ENCODE measurements at regions not wholly inside any gene's neighbourhood (a gene's known extent, or its start where the extent isn't known, plus 50 kb on each side); places are given as distances from the start of the nearest gene placed in this dataset.

DNA sequence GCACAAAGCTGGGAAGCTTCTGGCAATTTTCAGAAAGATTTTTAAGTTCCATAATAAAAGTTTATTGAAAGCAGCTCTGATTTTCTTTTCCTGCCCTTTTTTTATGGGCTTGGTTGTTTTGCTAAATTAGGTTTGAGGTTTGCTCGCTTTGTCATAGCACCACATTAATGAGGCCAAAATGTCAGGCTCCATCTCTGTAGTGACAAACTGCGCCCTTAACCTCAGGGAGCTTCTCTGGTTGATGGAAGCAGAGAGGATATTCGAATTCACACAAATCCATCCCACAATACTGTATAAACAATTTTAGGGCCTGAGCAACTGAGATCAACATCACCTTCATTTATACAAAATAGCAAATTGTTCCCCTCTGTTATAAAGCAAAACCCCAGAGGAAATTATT, 342.6 kb upstream of the TMPO start:
- DNase-seq (ENCODE audit: extremely low read depth in 1 of 4, low spot score in 3 of 4) (no peak), FAIRE-seq (no peak), ATAC-seq (no peak)
- Histone ChIP-seq H3K4me1 (replicated peaks in 1 of 2; ENCODE audit: control insufficient read depth in 2 of 2, insufficient read depth in 2 of 2, low read length in 2 of 2) (no peaks in the 10 kb centered on the region), H3K79me2 (ENCODE audit: control insufficient read depth, insufficient read depth, low read length) (no peaks in the 10 kb centered on the region), H3K4me2 (ENCODE audit: insufficient read depth, low read length) (no peak overlapping the region), H3K9ac (ENCODE audit: insufficient read depth in 1 of 2, low read depth in 2 of 2, low read length in 2 of 2) (no peak overlapping the region), H3K36me3 (ENCODE audit: control insufficient read depth, insufficient read depth, low read length) (no peaks in the 10 kb centered on the region), H3K9me1 (ENCODE audit: control insufficient read depth, insufficient read depth, low read length) (no peaks in the 10 kb centered on the region), H3K27me3 (ENCODE audit: control insufficient read depth in 2 of 2, insufficient read depth in 2 of 2, low read length in 2 of 2) (no peaks in the 10 kb centered on the region), H3K27ac (ENCODE audit: extremely low read depth, low read depth, low read length) (no peak overlapping the region), H2AFZ (ENCODE audit: low read depth, low read length) (no peak overlapping the region), H3K9me3 (replicated peaks; ENCODE audit: control insufficient read depth, insufficient read depth, low read depth, low read length) (no peaks in the 10 kb centered on the region), H3K4me3 (no peak overlapping the region), H4K20me1 (replicated peaks; ENCODE audit: control insufficient read depth, insufficient read depth, low read length) (no peaks in the 10 kb centered on the region)
- in situ Hi-C loops (cut with MboI) (no loop called here), intact Hi-C loops (cut with micrococcal nuclease) (no loop called here)
- CTCF ChIA-PET (ENCODE audit: low intra/inter-chr PET ratio), result no interaction called here
- BruUV-seq (replicated peaks), result no TSS peak
- 0% methylated on average over 3 of the region's 3 CpGs for WGBS (ENCODE audit: insufficient coverage, low coverage, missing lambda C conversion rate)
- TF ChIP-seq RFX1 (IDR thresholded peaks at IDR 0.05), result no peak
- TF ChIP-seq, protein P1, sequence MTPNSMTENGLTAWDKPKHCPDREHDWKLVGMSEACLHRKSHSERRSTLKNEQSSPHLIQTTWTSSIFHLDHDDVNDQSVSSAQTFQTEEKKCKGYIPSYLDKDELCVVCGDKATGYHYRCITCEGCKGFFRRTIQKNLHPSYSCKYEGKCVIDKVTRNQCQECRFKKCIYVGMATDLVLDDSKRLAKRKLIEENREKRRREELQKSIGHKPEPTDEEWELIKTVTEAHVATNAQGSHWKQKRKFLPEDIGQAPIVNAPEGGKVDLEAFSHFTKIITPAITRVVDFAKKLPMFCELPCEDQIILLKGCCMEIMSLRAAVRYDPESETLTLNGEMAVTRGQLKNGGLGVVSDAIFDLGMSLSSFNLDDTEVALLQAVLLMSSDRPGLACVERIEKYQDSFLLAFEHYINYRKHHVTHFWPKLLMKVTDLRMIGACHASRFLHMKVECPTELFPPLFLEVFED (CRISPR knock-in tag; conservative IDR thresholded peaks at IDR 0.05), result no peak
- no peak for TF ChIP-seq MEF2A (IDR thresholded peaks at IDR 0.05; ENCODE audit: control insufficient read depth, low read depth, low read length)
- TF ChIP-seq, protein P2, sequence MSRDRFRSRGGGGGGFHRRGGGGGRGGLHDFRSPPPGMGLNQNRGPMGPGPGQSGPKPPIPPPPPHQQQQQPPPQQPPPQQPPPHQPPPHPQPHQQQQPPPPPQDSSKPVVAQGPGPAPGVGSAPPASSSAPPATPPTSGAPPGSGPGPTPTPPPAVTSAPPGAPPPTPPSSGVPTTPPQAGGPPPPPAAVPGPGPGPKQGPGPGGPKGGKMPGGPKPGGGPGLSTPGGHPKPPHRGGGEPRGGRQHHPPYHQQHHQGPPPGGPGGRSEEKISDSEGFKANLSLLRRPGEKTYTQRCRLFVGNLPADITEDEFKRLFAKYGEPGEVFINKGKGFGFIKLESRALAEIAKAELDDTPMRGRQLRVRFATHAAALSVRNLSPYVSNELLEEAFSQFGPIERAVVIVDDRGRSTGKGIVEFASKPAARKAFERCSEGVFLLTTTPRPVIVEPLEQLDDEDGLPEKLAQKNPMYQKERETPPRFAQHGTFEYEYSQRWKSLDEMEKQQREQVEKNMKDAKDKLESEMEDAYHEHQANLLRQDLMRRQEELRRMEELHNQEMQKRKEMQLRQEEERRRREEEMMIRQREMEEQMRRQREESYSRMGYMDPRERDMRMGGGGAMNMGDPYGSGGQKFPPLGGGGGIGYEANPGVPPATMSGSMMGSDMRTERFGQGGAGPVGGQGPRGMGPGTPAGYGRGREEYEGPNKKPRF (IDR thresholded peaks at IDR 0.05; ENCODE audit: low read depth, low read length), result no peak
- TF ChIP-seq, protein P3, sequence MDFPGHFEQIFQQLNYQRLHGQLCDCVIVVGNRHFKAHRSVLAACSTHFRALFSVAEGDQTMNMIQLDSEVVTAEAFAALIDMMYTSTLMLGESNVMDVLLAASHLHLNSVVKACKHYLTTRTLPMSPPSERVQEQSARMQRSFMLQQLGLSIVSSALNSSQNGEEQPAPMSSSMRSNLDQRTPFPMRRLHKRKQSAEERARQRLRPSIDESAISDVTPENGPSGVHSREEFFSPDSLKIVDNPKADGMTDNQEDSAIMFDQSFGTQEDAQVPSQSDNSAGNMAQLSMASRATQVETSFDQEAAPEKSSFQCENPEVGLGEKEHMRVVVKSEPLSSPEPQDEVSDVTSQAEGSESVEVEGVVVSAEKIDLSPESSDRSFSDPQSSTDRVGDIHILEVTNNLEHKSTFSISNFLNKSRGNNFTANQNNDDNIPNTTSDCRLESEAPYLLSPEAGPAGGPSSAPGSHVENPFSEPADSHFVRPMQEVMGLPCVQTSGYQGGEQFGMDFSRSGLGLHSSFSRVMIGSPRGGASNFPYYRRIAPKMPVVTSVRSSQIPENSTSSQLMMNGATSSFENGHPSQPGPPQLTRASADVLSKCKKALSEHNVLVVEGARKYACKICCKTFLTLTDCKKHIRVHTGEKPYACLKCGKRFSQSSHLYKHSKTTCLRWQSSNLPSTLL (IDR thresholded peaks at IDR 0.05), result no peak
- TF ChIP-seq BCOR (IDR thresholded peaks at IDR 0.05), result no peak
- POLR2A ChIA-PET, result no interaction called here

Data from K562 (cell line).